Thoracic aorta (tissue), 2 donors: ENCODE measurements at regions not wholly inside any gene's neighbourhood (a gene's known extent, or its start where the extent isn't known, plus 50 kb on each side); places are given as distances from the start of the nearest gene placed in this dataset.
"Not testable (repeated sequence)": the region's sequence is repeated elsewhere in the genome, so short reads cannot be mapped to it uniquely, and the experiment has no call there.

Source experiments
- ATAC-seq: fragments of 150-250 bp; one replicate; pipeline ENCODE4 v1.8.0; 2017; ENCODE audit warnings: low read depth; ENCODE audit not compliant: insufficient number of reproducible peaks, low FRiP score
- DNase-seq: peaks from one replicate; pipeline ENCODE4 v3.0.0-alpha.2; 2020; ENCODE audit warnings: low spot score
- H3K27ac ChIP-seq, 2 donors: fragments of 200-600 bp; sonication (generic); 1 replicate in 1 of 2; 2 replicates in 1 of 2; pipeline ENCODE4 v1.5.1; 2016; ENCODE audit warnings: mild to moderate bottlenecking in 2 of 2, moderate library complexity in 2 of 2
- H3K27me3 ChIP-seq: fragments of 200-600 bp; sonication (generic); replicated peaks from 2 replicates; pipeline ENCODE4 v1.6.0; 2016; ENCODE audit warnings: mild to moderate bottlenecking; ENCODE audit not compliant: insufficient read depth
- H3K36me3 ChIP-seq: fragments of 200-600 bp; sonication (generic); one replicate; pipeline ENCODE4 v1.5.1; 2016
- H3K4me1 ChIP-seq, 2 donors: fragments of 200-600 bp; sonication (generic); 1 replicate in 1 of 2; 2 replicates in 1 of 2; pipeline versions ENCODE4 v1.5.1 to v1.6.0; 2016; ENCODE audit warnings: low read depth in 2 of 2, mild to moderate bottlenecking in 1 of 2; ENCODE audit not compliant: control insufficient read depth in 1 of 2
- H3K4me3 ChIP-seq: fragments of 200-600 bp; sonication (generic); 2 replicates; pipeline ENCODE4 v1.5.1; 2016; ENCODE audit warnings: mild to moderate bottlenecking
- H3K9me3 ChIP-seq: fragments of 200-600 bp; sonication (generic); 2 replicates; pipeline ENCODE4 v1.5.1; 2016
- CTCF ChIP-seq: fragments of 200-600 bp; sonication (generic); IDR thresholded peaks from one replicate; pipeline ENCODE4 v1.5.1; 2019; ENCODE audit warnings: antibody characterized with exemption

DNA sequence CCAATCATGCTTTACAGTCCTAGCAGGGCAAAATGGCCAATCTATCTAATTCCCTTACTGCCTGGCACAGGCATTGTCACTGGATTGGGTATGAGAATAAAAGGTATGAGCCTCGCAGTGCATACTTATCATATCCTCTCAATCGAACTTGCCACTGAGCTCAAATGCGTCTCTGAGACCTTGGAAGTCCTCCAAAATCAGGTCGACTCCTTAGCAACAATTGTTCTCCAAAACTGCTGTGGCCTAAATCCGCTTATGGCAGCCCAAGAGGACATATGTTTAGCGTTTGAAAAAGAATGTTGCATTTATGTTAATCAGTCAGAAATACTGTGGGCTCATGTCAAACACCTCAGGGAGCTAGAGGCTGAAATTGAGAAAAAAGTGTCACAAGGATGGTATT, 69.7 kb downstream of the SPIN4 start:
- ATAC-seq (no peak), DNase-seq (no peak)
- no peak for TF ChIP-seq CTCF
- H3K27ac ChIP-seq: no peak overlapping the region
- H3K9me3 ChIP-seq: no peaks in the 10 kb centered on the region
- no peaks in the 10 kb centered on the region for H3K27me3 ChIP-seq
- no peaks in the 10 kb centered on the region for H3K36me3 ChIP-seq
- H3K4me1 ChIP-seq: no peaks in the 10 kb centered on the region
- H3K4me3 ChIP-seq: no peak overlapping the region

GRCh38 chrX:63277394-63277793, 73.7 kb downstream of the SPIN4 start:
- ATAC-seq: not testable (repeated sequence)

DNA sequence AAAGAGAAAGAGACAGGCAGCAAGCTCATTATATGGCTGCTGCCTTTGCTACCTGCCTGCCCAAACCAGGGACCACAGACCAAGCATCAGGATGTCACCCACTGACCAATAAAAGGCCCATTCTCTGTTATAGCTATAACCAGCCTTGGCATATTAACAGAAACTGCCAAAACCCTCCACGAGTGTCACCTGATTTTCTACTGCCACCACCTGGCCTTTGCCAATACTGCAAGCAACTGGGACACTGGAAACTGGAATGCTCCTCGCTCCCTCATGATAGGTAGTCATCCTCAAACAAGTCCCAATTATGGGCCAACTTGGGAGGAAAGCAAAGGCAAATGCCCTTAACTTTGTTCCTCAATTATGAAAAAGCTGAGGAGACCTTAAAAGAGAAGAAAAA, 76.0 kb downstream of the SPIN4 start:
- no peak for DNase-seq
- Histone ChIP-seq H3K9me3 (no peaks in the 10 kb centered on the region), H3K36me3 (no peaks in the 10 kb centered on the region), H3K4me3 (no peak overlapping the region), H3K27me3 (no peaks in the 10 kb centered on the region), H3K4me1 (no peaks in the 10 kb centered on the region), H3K27ac (no peak overlapping the region)
- TF ChIP-seq CTCF: peak; percentile 38
- no peak for ATAC-seq

More at GRCh38 chrX:63277394-63277793, 73.7 kb downstream of the SPIN4 start:
- H3K4me3 ChIP-seq, H3K36me3 ChIP-seq, H3K9me3 ChIP-seq, H3K27ac ChIP-seq, H3K4me1 ChIP-seq, H3K27me3 ChIP-seq, DNase-seq: not testable (repeated sequence)

DNA sequence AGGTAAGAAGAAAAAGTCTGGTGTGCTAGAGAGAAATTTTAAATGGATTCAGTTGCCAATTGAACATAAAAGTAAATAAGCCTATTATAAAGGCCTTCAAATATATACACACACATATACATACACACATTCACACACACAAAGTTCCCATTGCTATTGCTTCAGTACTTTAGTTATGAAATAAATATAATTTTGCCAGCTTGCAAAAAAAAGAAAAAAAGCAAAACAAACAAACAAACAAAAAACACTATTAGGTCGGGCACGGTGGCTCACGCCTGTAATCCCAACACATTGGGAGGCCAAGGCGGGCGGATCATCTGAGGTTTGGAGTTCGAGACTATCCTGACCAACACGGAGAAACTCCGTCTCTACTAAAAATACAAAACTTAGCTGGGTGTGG, 80.3 kb downstream of the SPIN4 start:
- DNase-seq: no peak
- Histone ChIP-seq H3K9me3 (no peaks in the 10 kb centered on the region), H3K27me3 (no peaks in the 10 kb centered on the region), H3K36me3 (no peaks in the 10 kb centered on the region), H3K4me3 (no peak overlapping the region), H3K27ac (no peak overlapping the region), H3K4me1 (no peaks in the 10 kb centered on the region)
- ATAC-seq: no peak
- TF ChIP-seq CTCF: no peak

DNA sequence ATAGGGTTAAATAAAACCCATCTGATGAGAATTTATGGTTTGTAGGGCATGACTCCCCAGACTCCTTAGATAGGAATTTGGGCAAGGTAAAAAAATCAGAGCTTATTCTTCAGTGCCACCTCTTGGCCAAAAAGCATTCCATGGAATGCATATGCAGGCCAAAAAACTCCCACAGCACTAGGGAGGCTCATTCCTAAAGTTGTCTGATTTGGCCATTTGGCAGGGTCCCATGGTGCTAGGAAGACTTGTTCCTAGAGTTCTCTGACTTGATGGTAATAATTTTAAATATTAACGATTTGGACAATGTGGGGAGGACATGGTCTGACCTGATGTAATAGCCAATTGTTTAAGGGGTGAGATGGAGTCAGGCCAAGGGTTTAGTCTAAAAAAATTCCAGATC, 93.0 kb downstream of the SPIN4 start:
- Histone ChIP-seq H3K4me3 (no peak overlapping the region), H3K9me3 (no peaks in the 10 kb centered on the region), H3K36me3 (no peaks in the 10 kb centered on the region), H3K27me3 (no peaks in the 10 kb centered on the region), H3K27ac (no peak overlapping the region), H3K4me1 (no peaks in the 10 kb centered on the region)
- TF ChIP-seq CTCF: no peak
- DNase-seq (no peak), ATAC-seq (no peak)

- Histone ChIP-seq H3K27ac (no peak overlapping the region), H3K4me1 (no peaks in the 10 kb centered on the region), H3K9me3 (no peaks in the 10 kb centered on the region), H3K4me3 (no peak overlapping the region), H3K36me3 (no peaks in the 10 kb centered on the region), H3K27me3 (no peaks in the 10 kb centered on the region)
- DNase-seq (no peak), ATAC-seq (no peak)
- peak; percentile 64 for TF ChIP-seq CTCF
These were observed 100.8 kb downstream of the SPIN4 start for GRCh38 chrX:63250253-63250868.

DNA sequence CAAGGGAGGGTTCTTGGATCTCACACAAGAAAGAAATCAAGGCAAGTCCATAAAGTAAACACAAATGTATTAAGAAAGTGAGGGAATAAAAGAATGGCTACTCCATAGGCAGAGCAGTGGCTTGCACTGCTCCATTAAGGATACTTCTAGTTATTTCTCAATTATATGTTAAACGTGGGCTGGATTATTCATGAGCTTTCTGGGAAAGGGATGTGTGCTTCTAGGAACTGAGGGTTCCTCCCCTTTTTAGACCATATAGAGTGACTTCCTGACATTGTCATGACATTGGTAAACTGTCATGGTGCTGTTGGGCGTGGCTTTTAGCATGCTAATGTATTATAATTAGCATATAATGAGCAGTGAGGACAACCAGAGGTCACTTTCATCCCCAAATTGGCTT, 108.4 kb downstream of the SPIN4 start:
- not testable (repeated sequence) for H3K27me3 ChIP-seq, H3K4me1 ChIP-seq

DNA sequence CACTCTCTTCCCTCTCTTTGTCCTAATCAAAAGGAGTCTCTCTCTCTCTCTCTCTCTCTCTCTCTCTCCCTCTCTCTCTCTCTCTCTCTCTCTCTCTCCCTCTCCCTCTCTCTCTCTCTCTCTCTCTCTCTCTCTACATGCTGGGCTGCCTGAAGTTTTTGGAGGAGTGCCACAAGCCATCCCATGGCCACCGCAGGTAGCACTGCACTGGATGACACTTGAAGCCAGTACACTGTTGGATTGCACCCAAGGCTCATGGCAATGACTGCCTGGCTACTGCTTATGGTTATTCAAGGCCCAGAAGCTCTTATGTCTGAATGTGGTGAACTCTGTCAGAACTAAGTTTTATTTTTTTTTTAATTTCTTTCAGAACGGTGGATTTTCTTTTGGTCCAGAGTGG, 115.2 kb downstream of the SPIN4 start:
- not testable (repeated sequence) for ATAC-seq, H3K27me3 ChIP-seq

More for the DNA sequence above, 108.4 kb downstream of the SPIN4 start:
- not testable (repeated sequence) for ATAC-seq, DNase-seq, H3K36me3 ChIP-seq, H3K9me3 ChIP-seq, H3K27ac ChIP-seq, H3K4me3 ChIP-seq

More for the DNA sequence above, 115.2 kb downstream of the SPIN4 start:
- not testable (repeated sequence) for H3K36me3 ChIP-seq, H3K27ac ChIP-seq, H3K4me3 ChIP-seq, H3K4me1 ChIP-seq, H3K9me3 ChIP-seq, DNase-seq
